Nephron progenitor cell (in vitro differentiated cells): ENCODE measurements at regions not wholly inside any gene's neighbourhood (a gene's known extent, or its start where the extent isn't known, plus 50 kb on each side); places are given as distances from the start of the nearest gene placed in this dataset.
"Not testable (repeated sequence)": the region's sequence is repeated elsewhere in the genome, so short reads cannot be mapped to it uniquely, and the experiment has no call there.

ENCODE experiments used
- DNase-seq: peaks from one replicate; pipeline ENCODE4 v3.0.0; 2021
- H3K27ac Mint-ChIP-seq: 2 replicates; pipeline ENCODE4 v1.8.0; 2021; ENCODE audit warnings: mild to moderate bottlenecking, moderate library complexity, mixed read lengths
- H3K27me3 Mint-ChIP-seq: 2 replicates; pipeline ENCODE4 v1.8.0; 2021; ENCODE audit warnings: mild to moderate bottlenecking, low read depth, mixed read lengths; ENCODE audit not compliant: poor library complexity
- H3K36me3 Mint-ChIP-seq: 2 replicates; pipeline ENCODE4 v1.8.0; 2021; ENCODE audit warnings: low read depth, mixed read lengths
- H3K4me1 Mint-ChIP-seq: 2 replicates; pipeline ENCODE4 v1.8.0; 2021; ENCODE audit warnings: mixed read lengths
- H3K4me3 Mint-ChIP-seq: 2 replicates; pipeline ENCODE4 v1.8.0; 2021; ENCODE audit warnings: mild to moderate bottlenecking, moderate library complexity, mixed read lengths
- H3K9me3 Mint-ChIP-seq: 2 replicates; pipeline ENCODE4 v1.8.0; 2021; ENCODE audit warnings: mild to moderate bottlenecking, moderate library complexity, mixed read lengths
- TF ChIP-seq, protein P1 (sequence below): fragments of 200-600 bp; sonication (generic); IDR thresholded peaks from 2 replicates; pipeline ENCODE4 v1.5.0; 2021; ENCODE audit warnings: antibody characterized with exemption

DNA sequence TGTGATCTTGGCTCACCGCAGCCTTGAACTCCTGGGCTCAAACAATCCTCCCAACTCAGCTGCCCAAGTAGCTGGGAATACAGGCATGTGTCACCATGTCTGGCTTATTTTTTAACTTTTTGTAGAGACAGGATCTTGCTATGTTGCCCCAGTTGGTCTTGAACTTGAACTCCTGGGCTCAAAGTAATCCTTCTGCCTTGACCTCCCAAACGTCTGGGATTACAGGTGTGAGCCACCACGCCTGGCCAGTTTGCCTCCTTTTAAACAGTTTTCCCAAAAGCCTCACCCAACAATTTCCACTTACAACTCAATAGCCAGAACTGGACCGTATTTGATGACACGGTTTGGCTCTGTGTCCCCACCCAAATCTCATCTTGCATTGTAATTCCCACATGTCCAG is 85.4 kb upstream of the FOXN2 start:
- Mint-ChIP-seq H3K4me1 (no peaks in the 10 kb centered on the region), H3K36me3 (no peaks in the 10 kb centered on the region), H3K4me3 (no peak overlapping the region), H3K27ac (no peak overlapping the region), H3K27me3 (peaks cover 6% of the 10 kb centered on the region), H3K9me3 (no peaks in the 10 kb centered on the region)
- no peak for DNase-seq
- TF ChIP-seq, protein P1, sequence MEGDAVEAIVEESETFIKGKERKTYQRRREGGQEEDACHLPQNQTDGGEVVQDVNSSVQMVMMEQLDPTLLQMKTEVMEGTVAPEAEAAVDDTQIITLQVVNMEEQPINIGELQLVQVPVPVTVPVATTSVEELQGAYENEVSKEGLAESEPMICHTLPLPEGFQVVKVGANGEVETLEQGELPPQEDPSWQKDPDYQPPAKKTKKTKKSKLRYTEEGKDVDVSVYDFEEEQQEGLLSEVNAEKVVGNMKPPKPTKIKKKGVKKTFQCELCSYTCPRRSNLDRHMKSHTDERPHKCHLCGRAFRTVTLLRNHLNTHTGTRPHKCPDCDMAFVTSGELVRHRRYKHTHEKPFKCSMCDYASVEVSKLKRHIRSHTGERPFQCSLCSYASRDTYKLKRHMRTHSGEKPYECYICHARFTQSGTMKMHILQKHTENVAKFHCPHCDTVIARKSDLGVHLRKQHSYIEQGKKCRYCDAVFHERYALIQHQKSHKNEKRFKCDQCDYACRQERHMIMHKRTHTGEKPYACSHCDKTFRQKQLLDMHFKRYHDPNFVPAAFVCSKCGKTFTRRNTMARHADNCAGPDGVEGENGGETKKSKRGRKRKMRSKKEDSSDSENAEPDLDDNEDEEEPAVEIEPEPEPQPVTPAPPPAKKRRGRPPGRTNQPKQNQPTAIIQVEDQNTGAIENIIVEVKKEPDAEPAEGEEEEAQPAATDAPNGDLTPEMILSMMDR: no peak

DNA sequence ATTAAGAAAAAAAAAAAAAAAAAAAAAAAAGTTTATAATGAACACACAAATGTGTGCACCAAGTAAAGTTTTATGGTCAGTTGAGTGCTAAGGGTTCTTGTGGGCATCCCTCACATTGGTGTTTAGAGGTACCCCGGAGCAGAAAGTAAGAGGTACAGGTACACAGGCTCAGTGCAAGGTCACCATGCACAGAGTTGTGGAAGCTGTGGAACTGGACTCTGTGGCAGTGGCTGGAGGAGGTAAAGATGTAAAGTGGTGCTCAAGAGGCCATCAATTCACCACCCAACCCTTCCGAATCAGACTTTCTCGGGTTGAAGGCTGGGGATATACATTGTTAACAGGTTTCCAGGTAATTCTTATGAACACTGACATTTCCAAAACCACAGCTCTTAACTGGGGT is 83.6 kb upstream of the FOXN2 start:
- TF ChIP-seq, protein P1: no peak
- Mint-ChIP-seq H3K9me3 (no peaks in the 10 kb centered on the region), H3K27me3 (peaks cover 6% of the 10 kb centered on the region), H3K4me1 (peaks cover 6% of the 10 kb centered on the region), H3K4me3 (no peak overlapping the region), H3K27ac (no peak overlapping the region), H3K36me3 (no peaks in the 10 kb centered on the region)
- DNase-seq: no peak

DNA sequence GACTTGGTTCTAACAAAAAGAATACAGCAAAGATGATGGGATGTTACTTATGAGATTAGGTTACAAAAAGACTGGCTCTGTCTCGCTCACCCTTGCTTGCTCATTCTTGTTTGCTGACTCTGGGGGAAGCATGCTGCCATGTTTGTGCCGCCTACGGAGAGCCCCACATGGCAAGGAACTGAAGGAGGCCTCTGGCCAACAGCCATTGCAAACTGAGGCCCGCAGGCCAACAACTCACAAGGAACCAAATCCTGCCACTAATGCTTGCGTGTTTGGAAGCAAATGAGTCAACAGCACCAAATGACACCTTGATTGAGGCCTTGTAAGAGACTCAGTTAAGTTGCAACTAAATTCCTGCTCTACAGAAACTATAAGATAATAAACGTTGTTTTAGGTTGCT is 82.1 kb upstream of the FOXN2 start:
- Mint-ChIP-seq H3K27ac (no peak overlapping the region), H3K9me3 (no peaks in the 10 kb centered on the region), H3K4me1 (peaks cover 12% of the 10 kb centered on the region), H3K36me3 (no peaks in the 10 kb centered on the region), H3K4me3 (no peak overlapping the region), H3K27me3 (peaks cover 6% of the 10 kb centered on the region)
- TF ChIP-seq, protein P1: no peak
- no peak for DNase-seq

DNA sequence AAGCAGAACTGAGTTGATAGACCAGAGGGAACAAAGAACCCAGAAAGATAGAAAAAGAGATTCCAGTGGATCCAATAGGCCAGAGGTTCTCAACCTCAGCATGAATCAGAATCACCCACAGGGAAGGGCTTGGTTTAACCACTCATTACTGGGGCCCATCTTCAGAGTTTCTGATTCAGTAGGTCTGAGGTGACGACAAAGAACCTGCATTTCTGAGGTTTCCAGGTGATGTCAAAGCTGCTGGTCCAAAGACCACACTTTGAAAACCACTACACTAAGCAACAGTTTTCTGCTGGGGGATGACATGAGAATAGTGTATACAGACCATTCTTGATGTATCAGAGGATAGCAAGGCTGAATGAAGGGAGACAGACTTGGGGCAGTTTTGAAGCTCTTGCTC is 81.5 kb upstream of the FOXN2 start:
- Mint-ChIP-seq H3K4me1 (peaks cover 12% of the 10 kb centered on the region), H3K9me3 (no peaks in the 10 kb centered on the region), H3K36me3 (no peaks in the 10 kb centered on the region), H3K27me3 (peaks cover 6% of the 10 kb centered on the region), H3K27ac (no peak overlapping the region), H3K4me3 (no peak overlapping the region)
- no peak for DNase-seq
- TF ChIP-seq, protein P1: no peak

DNA sequence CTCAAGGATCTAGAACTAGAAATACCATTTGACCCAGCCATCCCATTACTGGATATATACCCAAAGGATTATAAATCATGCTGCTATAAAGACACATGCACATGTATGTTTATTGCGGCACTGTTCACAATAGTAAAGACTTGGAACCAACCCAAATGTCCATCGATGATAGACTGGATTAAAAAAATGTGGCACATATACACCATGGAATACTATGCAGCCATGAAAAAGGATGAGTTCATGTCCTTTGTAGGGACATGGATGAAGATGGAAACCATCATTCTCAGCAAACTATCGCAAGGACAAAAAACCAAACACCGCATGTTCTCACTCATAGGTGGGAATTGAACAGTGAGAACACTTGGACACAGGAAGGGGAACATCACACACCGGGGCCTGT is 80.7 kb upstream of the FOXN2 start:
- not testable (repeated sequence) for DNase-seq, H3K9me3 Mint-ChIP-seq, H3K4me3 Mint-ChIP-seq, H3K36me3 Mint-ChIP-seq, H3K27me3 Mint-ChIP-seq, H3K27ac Mint-ChIP-seq
- H3K4me1 Mint-ChIP-seq: peaks cover 12% of the 10 kb centered on the region

DNA sequence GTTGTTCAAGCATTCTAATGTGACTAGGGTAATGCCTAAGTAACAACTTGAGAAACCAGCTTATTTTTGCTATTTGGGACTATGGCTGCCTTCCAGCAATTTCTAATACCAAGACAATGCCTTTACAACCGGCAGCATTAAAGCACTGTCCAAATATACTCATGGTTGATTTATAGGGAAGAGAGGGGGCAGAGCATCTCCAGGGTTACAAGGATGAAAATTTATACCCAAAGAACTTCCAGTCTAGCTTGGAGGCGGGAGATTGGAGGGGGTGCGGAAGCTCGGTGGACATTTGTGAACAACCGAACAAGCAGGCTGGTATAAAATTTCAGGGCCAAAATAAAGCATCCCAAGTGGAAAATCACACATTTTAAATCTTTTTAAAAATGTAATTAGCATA is 79.4 kb upstream of the FOXN2 start:
- no peak for DNase-seq
- H3K27me3 Mint-ChIP-seq: peaks cover 6% of the 10 kb centered on the region
- H3K4me3 Mint-ChIP-seq: no peak overlapping the region
- peaks cover 12% of the 10 kb centered on the region for H3K4me1 Mint-ChIP-seq
- no peaks in the 10 kb centered on the region for H3K9me3 Mint-ChIP-seq
- no peak overlapping the region for H3K27ac Mint-ChIP-seq
- no peaks in the 10 kb centered on the region for H3K36me3 Mint-ChIP-seq
- TF ChIP-seq, protein P1: no peak
